Neural cell (in vitro differentiated cells): ENCODE measurements at regions not wholly inside any gene's neighbourhood (a gene's known extent, or its start where the extent isn't known, plus 50 kb on each side); places are given as distances from the start of the nearest gene placed in this dataset.

Experiments used
- H2AFZ ChIP-seq: fragments of 200-600, 300-800 bp; sonication (generic), shearing (Covaris generic); 2 replicates; pipeline ENCODE4 v1.6.0; 2014; ENCODE audit warnings: low read depth, mild to moderate bottlenecking, antibody characterized with exemption, low read length, moderate library complexity
- H3F3A ChIP-seq: fragments of 200-600 bp; shearing (Covaris generic); 2 replicates; pipeline ENCODE4 v1.6.1; 2016; ENCODE audit warnings: mild to moderate bottlenecking, moderate library complexity, mixed read lengths, antibody characterized with exemption, low read length; ENCODE audit not compliant: insufficient read depth, poor library complexity, severe bottlenecking
- H3K27ac ChIP-seq: fragments of 200-600, 300-800 bp; sonication (generic), shearing (Covaris generic); 2 replicates; pipeline ENCODE4 v1.5.1; 2014; ENCODE audit warnings: mild to moderate bottlenecking, low read length, moderate library complexity
- H3K27me3 ChIP-seq: fragments of 300-800, 200-600 bp; sonication (generic), shearing (Covaris generic); 2 replicates; pipeline ENCODE4 v1.6.0; 2014; ENCODE audit warnings: mild to moderate bottlenecking, low read depth, low read length, moderate library complexity; ENCODE audit not compliant: insufficient read depth
- H3K36me3 ChIP-seq: fragments of 300-800, 200-600 bp; sonication (generic), shearing (Covaris generic); 2 replicates; pipeline ENCODE4 v1.5.1; 2014; ENCODE audit warnings: mild to moderate bottlenecking, antibody characterized with exemption, low read length, moderate library complexity; ENCODE audit not compliant: insufficient read depth
- H3K4me2 ChIP-seq: fragments of 300-800, 200-600 bp; sonication (generic), shearing (Covaris generic); 2 replicates; pipeline ENCODE4 v1.6.0; 2014; ENCODE audit warnings: mild to moderate bottlenecking, low read length
- H3K4me3 ChIP-seq: fragments of 300-800, 200-600 bp; sonication (generic), shearing (Covaris generic); 2 replicates; pipeline ENCODE4 v1.5.1; 2014; ENCODE audit warnings: mild to moderate bottlenecking, low read length, moderate library complexity
- H3K79me2 ChIP-seq: fragments of 200-600 bp; shearing (Covaris generic); replicated peaks from 2 replicates; pipeline ENCODE4 v1.6.0; 2014; ENCODE audit warnings: mild to moderate bottlenecking, low read length, moderate library complexity; ENCODE audit not compliant: insufficient read depth
- H3K9ac ChIP-seq: fragments of 300-800, 200-600 bp; sonication (generic), shearing (Covaris generic); 2 replicates; pipeline ENCODE4 v1.6.1; 2016; ENCODE audit warnings: mild to moderate bottlenecking, low read length, mixed read lengths
- H3K9me2 ChIP-seq: fragments of 200-600 bp; shearing (Covaris generic); 2 replicates; pipeline ENCODE4 v1.6.1; 2016; ENCODE audit warnings: mild to moderate bottlenecking, low read length, mixed read lengths; ENCODE audit not compliant: insufficient read depth
- H3K9me3 ChIP-seq: fragments of 200-600, 300-800 bp; sonication (generic), shearing (Covaris generic); 2 replicates; pipeline ENCODE4 v1.6.1; 2016; ENCODE audit warnings: mild to moderate bottlenecking, mixed run types, low read length, moderate library complexity, mixed read lengths
- H4K20me1 ChIP-seq: fragments of 200-600 bp; shearing (Covaris generic); 2 replicates; pipeline ENCODE4 v1.6.1; 2016; ENCODE audit warnings: mild to moderate bottlenecking, mixed run types; ENCODE audit not compliant: insufficient read depth
- EP300 ChIP-seq: fragments of 450-650 bp; conservative IDR thresholded peaks from 2 replicates; pipeline ENCODE4 v1.6.1; 2014; ENCODE audit warnings: antibody characterized with exemption, mild to moderate bottlenecking, moderate library complexity; ENCODE audit not compliant: poor library complexity, severe bottlenecking
- EZH2 ChIP-seq: fragments of 200-600, 300-800 bp; shearing (Covaris generic), sonication (generic); IDR thresholded peaks from 2 replicates; pipeline ENCODE4 v1.6.1; 2014; ENCODE audit warnings: antibody characterized with exemption, low read length, borderline replicate concordance, mild to moderate bottlenecking; ENCODE audit not compliant: insufficient read depth, poor library complexity, severe bottlenecking
- MXI1 ChIP-seq: fragments of 450-650 bp; conservative IDR thresholded peaks from 2 replicates; pipeline ENCODE4 v1.6.1; 2014; ENCODE audit warnings: antibody characterized with exemption, mild to moderate bottlenecking; ENCODE audit not compliant: poor library complexity, severe bottlenecking
- POLR2AphosphoS5 ChIP-seq: IDR thresholded peaks from 2 replicates; pipeline ENCODE4 v1.6.1; 2012
- RAD21 ChIP-seq: fragments of 450-650 bp; conservative IDR thresholded peaks from 2 replicates; pipeline ENCODE4 v1.6.1; 2014; ENCODE audit warnings: antibody characterized with exemption, mild to moderate bottlenecking, moderate library complexity
- SMC3 ChIP-seq: fragments of 450-650 bp; conservative IDR thresholded peaks from 2 replicates; pipeline ENCODE4 v1.6.1; 2014; ENCODE audit warnings: antibody characterized with exemption, mild to moderate bottlenecking, moderate library complexity; ENCODE audit not compliant: poor library complexity
- TAF1 ChIP-seq: IDR thresholded peaks from 2 replicates; pipeline ENCODE4 v1.6.1; 2012; ENCODE audit warnings: low read depth
- TF ChIP-seq, protein P1 (sequence below): fragments of 450-650 bp; IDR thresholded peaks from 2 replicates; pipeline ENCODE4 v1.5.1; 2014; ENCODE audit warnings: antibody characterized with exemption, mild to moderate bottlenecking, moderate library complexity; ENCODE audit not compliant: poor library complexity, severe bottlenecking
- TF ChIP-seq, protein P2 (sequence below): IDR thresholded peaks from 2 replicates; pipeline ENCODE4 v1.6.1; 2012; ENCODE audit warnings: borderline replicate concordance

DNA sequence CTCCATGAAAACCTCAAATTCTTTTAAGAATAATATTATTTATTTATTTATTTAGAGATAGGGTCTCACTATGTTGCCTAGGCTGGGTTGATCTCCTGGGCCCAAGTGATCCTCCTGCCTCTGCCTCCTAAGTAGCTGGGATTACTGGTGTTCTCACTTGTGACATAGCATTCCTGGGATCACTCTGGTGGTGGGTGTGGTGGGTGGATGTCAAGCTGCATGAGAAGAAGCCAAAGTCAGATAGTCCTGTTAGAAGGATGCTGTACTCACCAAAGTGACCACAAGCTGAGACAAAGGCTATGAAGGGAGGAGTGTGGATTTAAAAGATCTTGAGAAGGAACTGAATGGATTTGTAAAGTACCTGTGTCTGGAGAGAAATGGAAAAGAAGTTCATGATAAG lies 87.9 kb upstream of the SPON1 start:
- H2AFZ ChIP-seq: no peak overlapping the region
- H3K27me3 ChIP-seq: no peaks in the 10 kb centered on the region
- no peak overlapping the region for H3K9ac ChIP-seq
- no peaks in the 10 kb centered on the region for H3K9me2 ChIP-seq
- no peaks in the 10 kb centered on the region for H3K9me3 ChIP-seq
- no peaks in the 10 kb centered on the region for H4K20me1 ChIP-seq
- no peak overlapping the region for H3K4me3 ChIP-seq
- H3F3A ChIP-seq: no peaks in the 10 kb centered on the region
- no peaks in the 10 kb centered on the region for H3K79me2 ChIP-seq
- no peak overlapping the region for H3K27ac ChIP-seq
- H3K4me2 ChIP-seq: no peak overlapping the region
- TF ChIP-seq EZH2: no peak
- no peaks in the 10 kb centered on the region for H3K36me3 ChIP-seq

DNA sequence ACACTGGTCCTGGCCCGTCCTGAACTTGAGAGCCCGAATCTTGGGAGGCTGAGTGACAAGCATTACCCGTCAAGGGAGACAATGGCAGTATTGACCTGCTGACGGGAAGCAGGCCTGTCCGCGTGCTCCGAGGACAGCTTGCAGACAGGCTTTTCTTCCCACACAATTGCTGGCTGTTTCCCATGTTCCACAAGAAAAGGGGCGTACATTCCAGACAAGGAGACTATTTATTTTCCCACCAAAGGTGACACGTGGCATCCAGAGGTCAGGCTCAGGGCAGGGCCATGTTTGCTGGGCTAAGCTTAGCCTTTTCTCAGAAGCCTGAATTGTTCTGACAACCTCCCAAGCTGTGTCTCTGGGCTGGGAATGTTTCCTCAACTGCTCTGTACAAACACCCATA lies 86.9 kb upstream of the SPON1 start:
- Histone ChIP-seq H3K9ac (no peak overlapping the region), H3K9me2 (no peaks in the 10 kb centered on the region), H3F3A (no peaks in the 10 kb centered on the region), H3K36me3 (no peaks in the 10 kb centered on the region), H3K27me3 (no peaks in the 10 kb centered on the region), H3K4me2 (no peak overlapping the region), H3K4me3 (no peak overlapping the region), H3K79me2 (no peaks in the 10 kb centered on the region), H3K27ac (no peak overlapping the region), H2AFZ (no peak overlapping the region), H3K9me3 (no peaks in the 10 kb centered on the region), H4K20me1 (no peaks in the 10 kb centered on the region)
- TF ChIP-seq EZH2: no peak
- TF ChIP-seq RAD21: no peak

DNA sequence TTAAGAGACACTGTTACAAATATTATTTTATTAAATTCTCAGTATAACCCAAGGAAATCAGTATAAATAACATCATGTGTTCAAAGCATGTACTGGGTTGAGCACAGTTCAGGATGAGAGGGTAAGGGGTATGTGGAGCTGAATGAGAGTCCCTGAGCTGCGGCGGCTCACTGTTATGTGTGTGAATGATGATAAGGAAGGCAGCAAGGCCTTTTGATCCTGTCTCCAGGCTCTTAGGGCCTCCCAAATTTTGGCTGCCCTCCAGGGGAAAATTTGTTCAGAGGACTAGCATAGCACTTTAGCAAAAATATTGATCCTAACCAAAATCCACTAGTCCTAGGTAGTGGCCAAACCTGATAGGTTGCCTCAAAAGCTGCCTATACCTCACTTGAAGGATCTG lies 86.1 kb upstream of the SPON1 start:
- Histone ChIP-seq H3F3A (no peaks in the 10 kb centered on the region), H3K27me3 (no peaks in the 10 kb centered on the region), H3K27ac (no peak overlapping the region), H3K4me2 (no peak overlapping the region), H3K4me3 (no peak overlapping the region), H3K9me2 (no peaks in the 10 kb centered on the region), H3K36me3 (no peaks in the 10 kb centered on the region), H3K9ac (no peak overlapping the region), H3K9me3 (no peaks in the 10 kb centered on the region), H4K20me1 (no peaks in the 10 kb centered on the region), H2AFZ (no peak overlapping the region), H3K79me2 (no peaks in the 10 kb centered on the region)
- TF ChIP-seq EP300 (no peak), POLR2AphosphoS5 (no peak), MXI1 (no peak), RAD21 (no peak), EZH2 (no peak), TAF1 (no peak), SMC3 (no peak)
- TF ChIP-seq, protein P1, sequence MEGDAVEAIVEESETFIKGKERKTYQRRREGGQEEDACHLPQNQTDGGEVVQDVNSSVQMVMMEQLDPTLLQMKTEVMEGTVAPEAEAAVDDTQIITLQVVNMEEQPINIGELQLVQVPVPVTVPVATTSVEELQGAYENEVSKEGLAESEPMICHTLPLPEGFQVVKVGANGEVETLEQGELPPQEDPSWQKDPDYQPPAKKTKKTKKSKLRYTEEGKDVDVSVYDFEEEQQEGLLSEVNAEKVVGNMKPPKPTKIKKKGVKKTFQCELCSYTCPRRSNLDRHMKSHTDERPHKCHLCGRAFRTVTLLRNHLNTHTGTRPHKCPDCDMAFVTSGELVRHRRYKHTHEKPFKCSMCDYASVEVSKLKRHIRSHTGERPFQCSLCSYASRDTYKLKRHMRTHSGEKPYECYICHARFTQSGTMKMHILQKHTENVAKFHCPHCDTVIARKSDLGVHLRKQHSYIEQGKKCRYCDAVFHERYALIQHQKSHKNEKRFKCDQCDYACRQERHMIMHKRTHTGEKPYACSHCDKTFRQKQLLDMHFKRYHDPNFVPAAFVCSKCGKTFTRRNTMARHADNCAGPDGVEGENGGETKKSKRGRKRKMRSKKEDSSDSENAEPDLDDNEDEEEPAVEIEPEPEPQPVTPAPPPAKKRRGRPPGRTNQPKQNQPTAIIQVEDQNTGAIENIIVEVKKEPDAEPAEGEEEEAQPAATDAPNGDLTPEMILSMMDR: no peak
- TF ChIP-seq, protein P2, sequence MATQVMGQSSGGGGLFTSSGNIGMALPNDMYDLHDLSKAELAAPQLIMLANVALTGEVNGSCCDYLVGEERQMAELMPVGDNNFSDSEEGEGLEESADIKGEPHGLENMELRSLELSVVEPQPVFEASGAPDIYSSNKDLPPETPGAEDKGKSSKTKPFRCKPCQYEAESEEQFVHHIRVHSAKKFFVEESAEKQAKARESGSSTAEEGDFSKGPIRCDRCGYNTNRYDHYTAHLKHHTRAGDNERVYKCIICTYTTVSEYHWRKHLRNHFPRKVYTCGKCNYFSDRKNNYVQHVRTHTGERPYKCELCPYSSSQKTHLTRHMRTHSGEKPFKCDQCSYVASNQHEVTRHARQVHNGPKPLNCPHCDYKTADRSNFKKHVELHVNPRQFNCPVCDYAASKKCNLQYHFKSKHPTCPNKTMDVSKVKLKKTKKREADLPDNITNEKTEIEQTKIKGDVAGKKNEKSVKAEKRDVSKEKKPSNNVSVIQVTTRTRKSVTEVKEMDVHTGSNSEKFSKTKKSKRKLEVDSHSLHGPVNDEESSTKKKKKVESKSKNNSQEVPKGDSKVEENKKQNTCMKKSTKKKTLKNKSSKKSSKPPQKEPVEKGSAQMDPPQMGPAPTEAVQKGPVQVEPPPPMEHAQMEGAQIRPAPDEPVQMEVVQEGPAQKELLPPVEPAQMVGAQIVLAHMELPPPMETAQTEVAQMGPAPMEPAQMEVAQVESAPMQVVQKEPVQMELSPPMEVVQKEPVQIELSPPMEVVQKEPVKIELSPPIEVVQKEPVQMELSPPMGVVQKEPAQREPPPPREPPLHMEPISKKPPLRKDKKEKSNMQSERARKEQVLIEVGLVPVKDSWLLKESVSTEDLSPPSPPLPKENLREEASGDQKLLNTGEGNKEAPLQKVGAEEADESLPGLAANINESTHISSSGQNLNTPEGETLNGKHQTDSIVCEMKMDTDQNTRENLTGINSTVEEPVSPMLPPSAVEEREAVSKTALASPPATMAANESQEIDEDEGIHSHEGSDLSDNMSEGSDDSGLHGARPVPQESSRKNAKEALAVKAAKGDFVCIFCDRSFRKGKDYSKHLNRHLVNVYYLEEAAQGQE: no peak
